ENCODE measurements at regions not wholly inside any gene's neighbourhood (a gene's known extent, or its start where the extent isn't known, plus 50 kb on each side); places are given as distances from the start of the nearest gene placed in this dataset.

GRCh38 chr5:106907979-106908378 is 762.8 kb downstream of the EFNA5 start:
- Histone ChIP-seq H2AFZ (replicated peaks; ENCODE audit: low read length, poor library complexity) (no peak overlapping the region), H3K9ac (ENCODE audit: low read depth, low read length) (no peak overlapping the region), H3K14ac (replicated peaks; ENCODE audit: low read depth, low read length) (no peak overlapping the region), H3K27ac (ENCODE audit: insufficient read depth, low read length) (no peak overlapping the region), H3K23ac (ENCODE audit: low read depth, low read length) (no peak overlapping the region), H3K4me1 (ENCODE audit: control insufficient read depth, insufficient read depth, low read length) (no peaks in the 10 kb centered on the region), H3K4me2 (ENCODE audit: low read depth, low read length) (no peak overlapping the region), H3K9me3 (ENCODE audit: control insufficient read depth, insufficient read depth, low read length) (no peaks in the 10 kb centered on the region), H4K20me1 (ENCODE audit: insufficient read depth, low read length) (no peaks in the 10 kb centered on the region), H2BK20ac (ENCODE audit: low read depth, low read length) (no peak overlapping the region), H4K5ac (ENCODE audit: low read depth, low read length) (no peak overlapping the region), H3K4me3 (ENCODE audit: insufficient read depth, low read depth, low read length) (no peak overlapping the region), H3K18ac (ENCODE audit: low read depth, low read length) (no peak overlapping the region), H3K79me1 (ENCODE audit: low read depth in 1 of 2, low read length in 2 of 2) (no peaks in the 10 kb centered on the region), H2BK120ac (ENCODE audit: low read depth, low read length) (no peak overlapping the region), H3K4ac (ENCODE audit: low read depth, low read length) (no peak overlapping the region), H4K8ac (ENCODE audit: low read depth in 2 of 2, low read length in 2 of 2) (no peak overlapping the region), H2BK5ac (ENCODE audit: low read depth, low read length, poor library complexity, severe bottlenecking) (no peak overlapping the region), H3K9me1 (ENCODE audit: insufficient read depth, low read length) (no peaks in the 10 kb centered on the region), H3K36me3 (ENCODE audit: control insufficient read depth, insufficient read depth, low read length) (no peaks in the 10 kb centered on the region), H4K91ac (ENCODE audit: insufficient read depth, low read depth, low read length) (no peak overlapping the region), H2BK15ac (ENCODE audit: low read depth, low read length) (no peak overlapping the region), H2AK5ac (ENCODE audit: low read depth, low read length) (no peak overlapping the region), H2AK9ac (replicated peaks; ENCODE audit: low read depth, low read length, poor library complexity) (no peak overlapping the region), H3K56ac (ENCODE audit: extremely low read depth, insufficient read depth, low read length) (no peak overlapping the region), H3K27me3 (ENCODE audit: control insufficient read depth, insufficient read depth, low read length) (no peaks in the 10 kb centered on the region)
- intact Hi-C loops (cut with micrococcal nuclease) (no loop called here), dilution Hi-C loops (cut with HindIII; ENCODE audit: low sequenced_read_pairs, unreplicated experiment) (no loop called here), in situ Hi-C loops (cut with MboI; ENCODE audit: low sequenced_read_pairs) (no loop called here)
- ATAC-seq (ENCODE audit: low read depth) (no peak), DNase-seq (no peak)
- CTCF ChIA-PET, result no interaction called here
- POLR2A ChIA-PET (ENCODE audit: unreplicated experiment), result no interaction called here
- TF ChIP-seq CTCF (conservative IDR thresholded peaks at IDR 0.05; ENCODE audit: low read depth, low read length) (no peak), MAFK (IDR thresholded peaks at IDR 0.05; ENCODE audit: low read depth, low read length) (no peak), CEBPB (IDR thresholded peaks at IDR 0.05; ENCODE audit: low read depth, low read length) (no peak)
- BruUV-seq (replicated peaks), result no TSS peak

Measured in IMR-90 (cell line).